ENCODE measurements at regions not wholly inside any gene's neighbourhood (a gene's known extent, or its start where the extent isn't known, plus 50 kb on each side); places are given as distances from the start of the nearest gene placed in this dataset.
A peak's percentile ranks its signal among the peaks of the same experiment; 100 is the strongest.
"Not testable (repeated sequence)": the region's sequence is repeated elsewhere in the genome, so short reads cannot be mapped to it uniquely, and the experiment has no call there.

DNA sequence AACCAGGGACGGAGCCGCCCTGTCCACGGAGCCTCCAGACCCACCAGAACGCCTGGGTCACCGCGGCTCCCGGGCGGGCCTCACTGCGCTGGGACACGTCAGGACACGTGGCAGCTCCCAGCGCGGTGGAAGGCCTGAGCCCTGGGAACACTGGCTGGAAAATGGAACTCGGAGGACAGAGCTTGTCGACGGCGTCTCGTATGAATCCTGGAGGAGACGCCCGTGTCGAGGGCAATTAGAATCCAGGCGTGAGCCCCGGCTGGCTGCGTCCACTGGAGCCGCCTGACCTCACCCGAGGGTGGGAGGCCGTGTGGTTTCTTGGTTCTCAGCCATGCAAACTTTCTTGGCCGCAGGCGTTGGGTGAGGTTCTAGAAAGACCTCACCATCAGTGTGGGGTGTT is 173.9 kb downstream of the LAT start:
- Histone ChIP-seq H3K36me3 (no peaks in the 10 kb centered on the region), H3K27ac (no peak overlapping the region), H3K4me1 (peaks cover 0 to 18% of the 10 kb centered on the region in 2 donors), H3K27me3 (no peaks in the 10 kb centered on the region), H3K9me3 (no peaks in the 10 kb centered on the region), H3K4me3 (replicated peaks in 1 of 3) (no peak overlapping the region)
- WGBS, 2 donors = 89 to 90% methylated on average over 26 to 29 of the region's 29 CpGs
- intact Hi-C loops (cut with DNase I) = no loop called here
- no peak for DNase-seq
- no peak for TF ChIP-seq POLR2A (IDR thresholded peaks at IDR 0.05)
- TF ChIP-seq, protein P1, sequence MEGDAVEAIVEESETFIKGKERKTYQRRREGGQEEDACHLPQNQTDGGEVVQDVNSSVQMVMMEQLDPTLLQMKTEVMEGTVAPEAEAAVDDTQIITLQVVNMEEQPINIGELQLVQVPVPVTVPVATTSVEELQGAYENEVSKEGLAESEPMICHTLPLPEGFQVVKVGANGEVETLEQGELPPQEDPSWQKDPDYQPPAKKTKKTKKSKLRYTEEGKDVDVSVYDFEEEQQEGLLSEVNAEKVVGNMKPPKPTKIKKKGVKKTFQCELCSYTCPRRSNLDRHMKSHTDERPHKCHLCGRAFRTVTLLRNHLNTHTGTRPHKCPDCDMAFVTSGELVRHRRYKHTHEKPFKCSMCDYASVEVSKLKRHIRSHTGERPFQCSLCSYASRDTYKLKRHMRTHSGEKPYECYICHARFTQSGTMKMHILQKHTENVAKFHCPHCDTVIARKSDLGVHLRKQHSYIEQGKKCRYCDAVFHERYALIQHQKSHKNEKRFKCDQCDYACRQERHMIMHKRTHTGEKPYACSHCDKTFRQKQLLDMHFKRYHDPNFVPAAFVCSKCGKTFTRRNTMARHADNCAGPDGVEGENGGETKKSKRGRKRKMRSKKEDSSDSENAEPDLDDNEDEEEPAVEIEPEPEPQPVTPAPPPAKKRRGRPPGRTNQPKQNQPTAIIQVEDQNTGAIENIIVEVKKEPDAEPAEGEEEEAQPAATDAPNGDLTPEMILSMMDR (IDR thresholded peaks at IDR 0.05) = no peak

DNA sequence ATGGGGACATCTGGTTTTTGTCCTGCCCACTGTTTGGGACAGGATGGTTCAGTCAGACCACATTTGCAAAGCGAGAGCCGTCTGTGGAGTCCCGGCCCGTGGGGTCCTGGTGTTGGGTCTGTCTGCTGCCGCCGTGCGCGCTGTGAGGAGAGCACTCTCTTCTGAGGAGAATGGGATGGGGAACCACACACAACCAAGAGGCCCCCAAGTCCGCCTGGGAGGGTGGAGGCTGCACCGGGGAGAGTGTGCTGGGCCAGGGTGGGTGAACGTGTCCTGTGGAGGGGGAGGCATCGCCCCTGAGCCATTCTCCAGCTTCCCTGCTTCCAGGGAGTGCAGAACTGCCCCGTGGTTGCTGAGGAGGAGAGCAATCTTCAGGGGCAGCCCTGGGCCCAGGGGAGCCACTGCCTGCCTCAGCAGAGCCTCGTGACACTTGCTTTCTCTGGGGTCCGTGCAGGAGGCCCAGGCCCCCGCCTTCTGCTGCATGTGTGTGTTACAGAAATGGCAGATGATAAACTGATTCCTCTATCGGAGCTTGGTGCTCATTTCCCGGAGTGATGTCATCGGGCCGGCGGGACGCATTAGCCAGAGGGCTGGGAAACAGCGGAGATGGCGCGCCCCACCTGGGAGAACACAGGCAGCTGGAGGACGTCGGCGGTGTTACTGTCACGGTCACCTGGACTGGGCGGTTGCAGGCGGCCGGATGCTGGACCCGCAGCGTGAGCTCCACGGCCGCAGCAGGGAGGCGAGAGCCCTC is 173.4 kb downstream of the LAT start:
- Histone ChIP-seq H3K4me1 (peaks cover 0 to 18% of the 10 kb centered on the region in 2 donors), H3K27ac (peak overlapping the region in 2 of 3 donors; percentile 19 to 66)
- H3K27me3 ChIP-seq; H3K4me3 ChIP-seq (replicated peaks in 1 of 3); H3K9me3 ChIP-seq; intact Hi-C loops (cut with DNase I); DNase-seq; H3K36me3 ChIP-seq: not testable (repeated sequence)
- WGBS, 2 donors = 88 to 89% methylated on average over 35 of the region's 37 CpGs

DNA sequence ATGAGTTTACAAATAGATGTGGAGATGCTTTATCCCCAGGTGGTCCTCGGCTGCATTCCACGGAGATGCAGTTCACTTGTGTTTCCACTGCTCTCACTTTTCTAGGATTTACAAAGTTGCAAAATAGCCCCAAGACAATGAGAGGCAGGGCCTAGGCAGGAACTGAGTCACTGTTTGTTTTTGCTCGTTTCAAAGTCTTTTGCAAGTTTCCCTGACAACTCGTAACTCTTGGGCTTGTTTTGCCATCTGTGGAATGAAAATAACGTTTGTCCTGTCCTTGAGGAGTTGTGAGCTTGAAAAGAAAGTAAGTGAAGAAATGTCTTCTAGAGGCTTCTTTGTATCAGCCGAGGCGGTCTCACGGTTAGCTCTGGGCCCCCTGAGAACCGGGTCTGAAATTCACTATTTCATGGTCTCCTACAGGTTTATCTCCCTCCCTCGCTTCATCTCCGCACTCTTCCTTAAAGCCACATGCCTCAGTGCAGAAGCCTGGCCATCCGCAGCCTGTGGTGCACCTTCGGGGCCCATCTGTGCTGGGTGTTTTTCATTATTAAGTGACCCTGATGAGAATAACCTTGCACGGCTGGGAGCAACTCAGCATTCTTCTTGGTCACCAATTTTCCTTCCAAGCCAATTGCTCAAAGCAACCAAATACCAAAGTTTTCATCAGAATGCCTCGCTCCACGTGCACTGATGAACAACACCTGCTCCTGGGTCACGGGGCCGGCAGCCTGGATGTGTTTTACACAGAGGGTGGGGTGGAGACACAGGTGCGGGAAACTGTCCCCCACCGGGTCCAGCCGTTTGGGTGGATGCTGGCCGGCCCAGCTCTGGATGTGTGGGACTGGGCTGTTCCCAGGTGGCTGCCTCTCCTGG is 172.4 kb downstream of the LAT start:
- 50 to 61% methylated on average over 16 to 22 of the region's 22 CpGs for WGBS, 2 donors
- H3K27me3 ChIP-seq; H3K36me3 ChIP-seq; H3K4me3 ChIP-seq (replicated peaks in 1 of 3); DNase-seq; H3K9me3 ChIP-seq; intact Hi-C loops (cut with DNase I): not testable (repeated sequence)
- peak overlapping the region; percentile 6 to 66 (median 64) for H3K27ac ChIP-seq
- peaks cover 0 to 18% of the 10 kb centered on the region in 2 donors for H3K4me1 ChIP-seq

DNA sequence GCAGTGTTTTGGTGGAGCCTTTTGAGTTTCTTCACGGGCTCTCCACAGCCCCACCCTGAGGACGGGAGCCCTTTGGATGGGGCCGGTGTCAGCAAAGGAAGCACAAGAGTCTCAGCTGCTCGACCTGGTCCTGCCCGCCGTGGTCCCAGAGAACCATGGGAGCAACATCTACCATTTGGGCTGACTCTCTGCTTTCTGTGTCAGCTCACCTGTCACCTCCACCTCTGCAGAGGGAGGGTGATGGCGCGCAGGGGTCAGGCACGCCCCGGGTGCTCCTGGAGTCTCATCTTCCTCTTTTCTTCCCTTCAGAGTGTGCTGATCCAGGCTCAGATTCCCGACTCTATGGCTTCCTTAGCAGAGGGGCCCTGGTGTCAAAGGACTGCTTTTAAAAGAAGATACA is 171.7 kb downstream of the LAT start:
- TF ChIP-seq POLR2A (IDR thresholded peaks at IDR 0.05) = no peak
- TF ChIP-seq, protein P1 (IDR thresholded peaks at IDR 0.05) = no peak
- no peaks in the 10 kb centered on the region for H3K36me3 ChIP-seq
- DNase-seq = no peak
- H3K27me3 ChIP-seq = no peaks in the 10 kb centered on the region
- no peaks in the 10 kb centered on the region for H3K9me3 ChIP-seq
- H3K27ac ChIP-seq = peak overlapping the region in 2 of 3 donors; percentile 10 to 66
- no peak overlapping the region for H3K4me3 ChIP-seq (replicated peaks in 1 of 3)
- peaks cover 0 to 18% of the 10 kb centered on the region in 2 donors for H3K4me1 ChIP-seq
- 69 to 78% methylated on average over 11 of the region's 11 CpGs for WGBS, 2 donors
- intact Hi-C loops (cut with DNase I) = no loop called here

DNA sequence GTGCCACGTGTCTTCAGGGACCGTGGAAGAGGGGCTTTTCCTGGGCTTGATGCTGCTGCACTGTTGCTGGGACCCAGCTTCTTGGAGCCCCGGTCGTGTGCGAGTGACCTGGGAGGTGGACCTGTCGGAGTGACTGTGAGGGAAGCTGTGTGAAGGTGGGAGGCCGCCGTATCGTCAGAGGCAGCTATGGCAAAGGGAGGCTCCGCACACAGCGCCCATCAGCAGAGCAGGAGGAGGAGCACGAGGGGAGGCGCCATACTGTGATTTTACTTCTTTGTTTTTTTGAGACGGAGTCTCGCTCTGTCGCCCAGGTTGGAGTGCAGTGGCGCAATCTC is 171.0 kb downstream of the LAT start:
- H3K9me3 ChIP-seq; intact Hi-C loops (cut with DNase I); H3K27me3 ChIP-seq; DNase-seq; H3K36me3 ChIP-seq; H3K4me3 ChIP-seq (replicated peaks in 1 of 3): not testable (repeated sequence)
- peaks cover 0 to 18% of the 10 kb centered on the region in 2 donors for H3K4me1 ChIP-seq
- WGBS, 2 donors = 96% methylated on average over 17 of the region's 17 CpGs
- H3K27ac ChIP-seq = peak overlapping the region in 1 of 3 donors; percentile 24

DNA sequence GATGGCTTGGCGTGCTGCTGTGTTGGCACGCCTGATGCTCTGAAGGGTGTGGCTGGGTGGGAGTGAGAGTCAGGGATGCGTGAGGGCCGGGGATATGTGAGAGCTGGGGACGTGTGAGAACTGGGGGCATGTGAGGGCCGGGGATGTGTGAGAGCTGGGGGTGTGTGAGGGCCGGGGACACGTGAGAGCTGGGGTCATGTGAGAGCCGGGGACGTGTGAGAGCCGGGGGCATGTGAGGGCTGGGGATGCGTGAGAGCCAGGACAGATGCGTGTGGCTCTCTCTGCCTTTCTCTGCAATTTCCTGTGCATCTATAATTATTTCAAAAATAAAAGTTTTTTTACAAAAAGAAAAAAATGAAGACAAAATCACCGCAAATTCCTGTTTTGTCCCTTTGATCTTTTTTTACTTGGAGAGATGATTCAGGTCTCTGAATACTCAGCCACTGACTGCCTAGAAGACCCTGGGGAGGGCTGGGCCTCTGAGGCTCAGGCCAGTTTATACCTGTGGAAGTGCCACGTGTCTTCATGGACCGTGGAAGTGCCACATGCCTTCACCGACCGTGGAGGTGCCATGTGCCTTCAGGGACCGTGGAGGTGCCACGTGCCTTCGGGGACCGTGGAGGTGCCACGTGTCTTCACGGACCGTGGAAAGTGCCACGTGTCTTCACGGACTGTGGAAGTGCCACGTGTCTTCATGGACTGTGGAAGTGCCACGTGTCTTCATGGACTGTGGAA is 170.4 kb downstream of the LAT start:
- H3K36me3 ChIP-seq; H3K4me3 ChIP-seq (replicated peaks in 1 of 3); DNase-seq; intact Hi-C loops (cut with DNase I); H3K9me3 ChIP-seq; H3K27ac ChIP-seq; H3K27me3 ChIP-seq: not testable (repeated sequence)
- peaks cover 0 to 18% of the 10 kb centered on the region in 2 donors for H3K4me1 ChIP-seq
- WGBS, 2 donors = 83 to 87% methylated on average over 28 to 29 of the region's 29 CpGs

All from thyroid gland (tissue), 4 donors.